Dermis microvascular lymphatic vessel endothelial cell (primary cell): ENCODE measurements at regions not wholly inside any gene's neighbourhood (a gene's known extent, or its start where the extent isn't known, plus 50 kb on each side); places are given as distances from the start of the nearest gene placed in this dataset.
"Not testable (repeated sequence)": the region's sequence is repeated elsewhere in the genome, so short reads cannot be mapped to it uniquely, and the experiment has no call there.

ENCODE experiments used
- DNase-seq, 2 donors: peaks; one replicate each; pipeline versions ENCODE4 v3.0.0 to v3.0.0-alpha.2; 2010; ENCODE audit warnings: low read depth in 2 of 2

GRCh38 chr11:96447208-96448110 is 57.6 kb downstream of the JRKL start:
- no peak for DNase-seq

GRCh38 chr11:96448225-96448624 is 58.4 kb downstream of the JRKL start:
- DNase-seq = no peak

- no peak for DNase-seq
These were observed 66.3 kb downstream of the JRKL start for GRCh38 chr11:96456111-96456510.

GRCh38 chr11:96459751-96460150 is 69.9 kb downstream of the JRKL start:
- DNase-seq = no peak

- DNase-seq = no peak
These were observed 72.1 kb downstream of the JRKL start for GRCh38 chr11:96461871-96462270.

GRCh38 chr11:96464700-96465307 is 75.0 kb downstream of the JRKL start:
- peak; percentile 55 to 72 for DNase-seq

- no peak for DNase-seq
These were observed 75.7 kb downstream of the JRKL start for GRCh38 chr11:96465512-96465911.

- no peak for DNase-seq
These were observed 76.8 kb downstream of the JRKL start for GRCh38 chr11:96466607-96467006.

GRCh38 chr11:96469776-96470175 is 80.0 kb downstream of the JRKL start:
- no peak for DNase-seq

- DNase-seq = no peak
These were observed 80.7 kb downstream of the JRKL start for GRCh38 chr11:96470521-96470920.

GRCh38 chr11:96472085-96472484 is 82.3 kb downstream of the JRKL start:
- DNase-seq = no peak

- no peak for DNase-seq
These were observed 84.5 kb downstream of the JRKL start for GRCh38 chr11:96474263-96474662.

GRCh38 chr11:96481204-96481603 is 91.4 kb downstream of the JRKL start:
- no peak for DNase-seq

- DNase-seq = no peak
These were observed 92.0 kb downstream of the JRKL start for GRCh38 chr11:96481771-96482170.

- DNase-seq = no peak
These were observed 92.4 kb downstream of the JRKL start for GRCh38 chr11:96482193-96482592.

GRCh38 chr11:96483374-96483955 is 93.7 kb downstream of the JRKL start:
- no peak for DNase-seq

- no peak for DNase-seq
These were observed 94.5 kb downstream of the JRKL start for GRCh38 chr11:96484361-96484760.

GRCh38 chr11:96486890-96487611 is 97.2 kb downstream of the JRKL start:
- DNase-seq = no peak

GRCh38 chr11:96488911-96489310 is 99.1 kb downstream of the JRKL start:
- DNase-seq = not testable (repeated sequence)

- no peak for DNase-seq
These were observed 110.6 kb downstream of the JRKL start for GRCh38 chr11:96500440-96500839.

- no peak for DNase-seq
These were observed 116.2 kb downstream of the JRKL start for GRCh38 chr11:96506041-96506440.

GRCh38 chr11:96506953-96507354 is 117.1 kb downstream of the JRKL start:
- DNase-seq = no peak
